ENCODE measurements at regions not wholly inside any gene's neighbourhood (a gene's known extent, or its start where the extent isn't known, plus 50 kb on each side); places are given as distances from the start of the nearest gene placed in this dataset.
A peak's percentile ranks its signal among the peaks of the same experiment; 100 is the strongest.

DNA sequence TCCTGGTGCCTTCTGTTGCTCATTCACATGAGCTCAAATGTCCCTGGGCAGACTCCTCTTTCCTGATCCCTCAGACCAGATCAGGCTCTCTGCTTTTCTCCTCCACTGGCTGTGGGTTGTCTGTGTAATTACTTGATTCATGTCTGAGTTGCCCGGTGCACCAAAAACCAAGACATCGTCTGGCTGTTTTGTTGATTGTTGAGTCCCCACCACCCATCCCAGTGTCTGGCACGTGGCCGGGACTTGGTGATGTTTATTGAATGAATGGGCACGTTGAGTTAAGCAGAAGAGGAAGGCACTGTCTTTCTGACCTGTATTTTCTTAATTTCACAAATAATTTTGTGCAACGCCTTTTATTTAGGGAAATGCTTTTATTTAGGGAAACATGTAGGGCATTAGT, 499.1 kb upstream of the HS6ST1 start:
- intact Hi-C loops (cut with DNase I): no loop called here
- DNase-seq (no peak), ATAC-seq (ENCODE audit: poor library complexity) (no peak)

DNA sequence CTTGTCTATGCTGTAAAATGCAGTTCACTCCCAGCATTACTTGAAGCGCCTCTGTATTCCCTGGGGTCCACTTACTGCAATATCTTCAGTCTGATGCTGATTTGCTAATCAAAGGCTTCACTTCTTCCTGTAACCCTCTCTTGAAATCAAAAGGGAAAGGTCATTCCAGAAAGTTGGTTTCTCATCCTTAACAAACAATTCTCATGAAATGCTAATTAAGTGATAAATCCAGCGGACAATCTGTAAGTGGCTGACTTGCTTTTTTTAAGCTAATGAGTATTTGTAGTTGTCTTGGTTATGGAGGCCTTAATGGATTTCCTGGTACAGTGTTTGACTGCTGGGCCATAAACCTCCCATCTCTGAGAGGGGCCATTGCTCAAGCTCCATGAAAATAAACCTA, 499.6 kb upstream of the HS6ST1 start:
- ATAC-seq (ENCODE audit: poor library complexity): no peak
- no peak for DNase-seq
- intact Hi-C loops (cut with DNase I): no loop called here

- DNase-seq (no peak), ATAC-seq (ENCODE audit: poor library complexity) (no peak)
- intact Hi-C loops (cut with DNase I): no loop called here
Observed at GRCh38 chr2:128818704-128819491, 500.2 kb upstream of the HS6ST1 start.

DNA sequence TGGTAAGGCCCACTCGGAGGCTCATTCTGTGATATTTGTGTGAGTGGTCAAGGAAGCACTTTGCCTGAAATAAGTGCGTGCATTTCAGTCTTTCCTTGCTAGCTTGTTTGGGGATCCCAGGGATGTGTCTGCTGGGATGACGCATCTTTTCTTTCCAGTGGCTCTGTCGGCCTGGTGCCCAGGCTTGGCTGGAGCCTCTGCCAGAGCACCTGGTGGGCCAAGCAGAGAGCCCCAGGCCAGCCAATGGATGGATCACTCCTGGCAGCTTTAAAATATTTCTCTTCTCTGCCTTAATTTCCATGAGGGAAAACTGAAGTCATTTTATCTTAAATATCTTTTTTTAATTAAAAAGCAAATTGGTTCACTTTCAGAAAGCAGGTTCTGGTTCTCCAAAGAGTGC, 501.8 kb upstream of the HS6ST1 start:
- ATAC-seq (ENCODE audit: poor library complexity): no peak
- intact Hi-C loops (cut with DNase I): no loop called here
- no peak for DNase-seq

DNA sequence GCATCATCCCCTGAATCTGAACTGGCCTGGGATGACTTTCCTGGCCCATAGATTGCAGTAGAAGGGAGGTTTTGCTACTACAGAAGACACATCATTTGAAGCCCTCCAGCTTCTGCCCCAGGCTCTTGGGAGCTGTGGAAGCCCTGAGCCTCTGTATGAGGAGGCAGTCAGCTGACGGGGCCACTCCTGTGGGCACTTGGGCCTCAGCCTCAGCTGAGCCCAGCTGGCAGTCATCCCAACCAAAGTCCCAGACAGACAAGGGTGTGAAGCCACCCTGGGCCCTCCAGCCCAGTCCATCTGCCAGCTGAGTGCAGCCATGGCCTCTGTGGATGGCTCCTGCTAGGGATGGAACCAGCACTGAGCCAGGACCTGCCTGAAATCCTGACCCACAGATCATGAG, 502.3 kb upstream of the HS6ST1 start:
- no peak for ATAC-seq (ENCODE audit: poor library complexity)
- intact Hi-C loops (cut with DNase I): no loop called here

GRCh38 chr2:128832946-128833663, 514.4 kb upstream of the HS6ST1 start:
- ATAC-seq (ENCODE audit: poor library complexity): no peak
- intact Hi-C loops (cut with DNase I): no loop called here
- no peak for DNase-seq

More for the DNA sequence above, 502.3 kb upstream of the HS6ST1 start:
- no peak for DNase-seq

DNA sequence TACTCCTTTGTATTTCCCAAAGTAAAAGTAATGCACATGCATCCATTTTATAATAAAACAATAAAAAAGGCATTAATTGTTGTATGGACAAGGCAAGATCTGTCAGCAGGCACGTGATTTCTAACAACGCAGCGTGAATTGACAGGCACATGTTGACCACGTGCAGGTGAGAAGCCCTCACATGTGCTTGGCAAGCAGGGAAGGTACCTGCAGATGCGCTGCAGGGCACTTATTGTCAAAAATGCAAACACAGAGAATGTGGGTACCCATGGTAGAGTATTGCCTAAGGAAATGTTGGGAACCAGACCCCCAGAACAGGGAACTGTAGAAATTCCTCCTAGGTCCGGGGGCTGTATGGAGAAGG, 515.0 kb upstream of the HS6ST1 start:
- DNase-seq (no peak), ATAC-seq (ENCODE audit: poor library complexity) (no peak)
- intact Hi-C loops (cut with DNase I): no loop called here

DNA sequence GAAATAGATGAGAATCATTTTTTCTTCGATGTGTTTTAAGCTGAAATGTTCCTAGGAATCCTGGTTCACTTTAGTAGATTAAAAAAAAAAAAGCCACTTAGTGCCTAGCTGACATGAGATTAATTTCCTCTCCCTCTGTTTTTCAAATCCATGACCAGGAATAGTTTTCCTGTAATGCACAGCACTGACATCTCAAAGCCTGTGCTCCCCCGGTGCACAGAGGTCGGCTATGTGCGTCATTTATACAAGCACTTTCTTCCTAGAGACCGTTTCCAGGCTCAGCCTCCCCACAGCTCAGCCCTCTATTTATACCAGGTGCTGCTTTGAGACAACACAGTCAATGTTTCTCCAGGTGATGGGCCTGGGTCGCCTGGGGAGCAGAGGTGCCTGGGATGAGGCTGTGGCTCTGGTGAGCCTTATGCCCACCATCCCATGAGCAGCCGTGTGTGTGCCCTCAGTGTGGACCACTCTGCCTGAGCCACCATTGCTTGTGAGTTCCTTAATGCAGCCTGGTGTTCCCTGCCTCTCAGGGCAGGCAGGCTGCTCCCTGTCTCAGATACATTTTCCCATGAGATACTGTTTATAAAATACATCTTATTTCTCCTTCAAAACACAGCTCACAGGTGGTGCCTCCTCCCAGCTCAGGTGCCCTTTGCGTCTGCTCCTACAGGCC, 515.7 kb upstream of the HS6ST1 start:
- ATAC-seq (ENCODE audit: poor library complexity) (no peak), DNase-seq (no peak)
- intact Hi-C loops (cut with DNase I): no loop called here

- intact Hi-C loops (cut with DNase I): no loop called here
- ATAC-seq (ENCODE audit: poor library complexity) (no peak), DNase-seq (peak; percentile 17)
Observed at GRCh38 chr2:128834880-128835252, 516.2 kb upstream of the HS6ST1 start.

DNA sequence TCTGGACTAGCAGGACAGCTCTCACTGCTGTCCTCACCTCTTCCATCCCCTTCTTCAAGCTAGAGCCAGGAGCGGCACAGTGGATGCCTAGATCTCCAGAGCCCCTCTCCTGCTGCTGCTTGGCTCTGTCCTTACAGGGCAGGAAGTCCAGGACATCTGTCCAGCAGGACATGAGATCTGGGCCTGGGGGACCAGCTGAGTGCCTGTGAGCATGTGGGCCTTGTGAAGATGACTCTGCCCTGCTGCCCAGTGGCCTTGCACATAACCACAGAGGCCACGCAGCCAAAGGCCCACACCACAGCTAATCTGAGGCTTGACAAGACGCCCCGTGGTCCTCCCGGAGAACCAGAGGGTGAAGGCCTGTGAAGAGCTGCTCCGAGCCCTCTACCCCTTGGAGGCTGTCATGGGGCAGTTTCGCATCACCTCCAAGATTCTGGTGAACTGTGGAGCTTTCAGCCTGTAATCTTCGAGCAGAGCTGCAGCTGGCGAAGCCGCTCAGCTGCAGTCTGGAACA, 516.7 kb upstream of the HS6ST1 start:
- peak; percentile 20 for DNase-seq
- no peak for ATAC-seq (ENCODE audit: poor library complexity)
- intact Hi-C loops (cut with DNase I): no loop called here

DNA sequence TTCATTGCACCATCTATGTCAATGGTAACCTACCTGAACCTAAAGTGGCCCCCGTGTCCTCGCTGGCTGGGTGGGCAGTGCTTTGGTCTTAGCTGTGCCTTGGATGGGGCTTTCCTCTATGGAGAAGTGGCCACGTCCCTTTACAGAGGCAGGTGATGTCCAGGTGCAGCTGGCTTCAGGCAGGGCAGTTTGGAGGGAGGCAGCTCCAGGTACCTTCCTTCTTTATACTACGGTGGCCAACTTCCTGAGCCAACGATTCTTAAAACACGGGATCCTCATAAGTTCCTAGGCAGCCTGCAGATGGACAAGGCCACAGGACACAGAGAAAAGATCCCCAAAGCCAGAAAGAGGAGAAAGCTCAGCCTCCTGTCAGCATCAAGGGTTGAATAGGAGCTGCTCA, 517.3 kb upstream of the HS6ST1 start:
- intact Hi-C loops (cut with DNase I): no loop called here
- DNase-seq: no peak

DNA sequence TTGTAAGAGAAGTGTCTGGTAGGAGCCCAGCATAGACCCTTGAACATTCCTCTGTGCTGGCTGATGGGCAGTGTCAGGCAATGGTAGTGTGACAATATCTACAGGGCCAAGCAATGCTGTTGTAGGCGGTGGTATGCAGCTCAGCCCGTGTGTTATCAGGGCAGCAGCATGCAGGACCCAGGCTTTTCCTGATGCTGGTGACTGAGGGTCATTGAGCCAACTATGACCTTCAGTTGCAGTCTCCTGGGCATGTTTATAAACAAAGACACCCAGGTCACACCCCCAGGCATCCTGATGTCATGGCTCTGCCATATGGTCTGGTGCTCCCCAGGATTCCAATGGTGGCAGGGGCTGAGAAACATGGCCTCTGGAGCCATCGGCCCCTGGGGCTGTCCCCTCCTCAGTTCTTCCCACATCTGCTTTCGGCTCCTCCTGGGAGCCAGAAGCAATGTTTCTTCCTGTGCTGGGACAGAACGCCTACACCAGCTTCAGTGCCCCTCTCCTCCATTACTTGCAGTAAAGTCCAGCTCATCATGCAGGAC, 518.0 kb upstream of the HS6ST1 start:
- DNase-seq (no peak), ATAC-seq (ENCODE audit: poor library complexity) (no peak)
- intact Hi-C loops (cut with DNase I): no loop called here

More for the DNA sequence above, 517.3 kb upstream of the HS6ST1 start:
- no peak for ATAC-seq (ENCODE audit: poor library complexity)

- ATAC-seq (ENCODE audit: poor library complexity) (no peak), DNase-seq (no peak)
- intact Hi-C loops (cut with DNase I): no loop called here
Observed at GRCh38 chr2:128838244-128838643, 519.6 kb upstream of the HS6ST1 start.

DNA sequence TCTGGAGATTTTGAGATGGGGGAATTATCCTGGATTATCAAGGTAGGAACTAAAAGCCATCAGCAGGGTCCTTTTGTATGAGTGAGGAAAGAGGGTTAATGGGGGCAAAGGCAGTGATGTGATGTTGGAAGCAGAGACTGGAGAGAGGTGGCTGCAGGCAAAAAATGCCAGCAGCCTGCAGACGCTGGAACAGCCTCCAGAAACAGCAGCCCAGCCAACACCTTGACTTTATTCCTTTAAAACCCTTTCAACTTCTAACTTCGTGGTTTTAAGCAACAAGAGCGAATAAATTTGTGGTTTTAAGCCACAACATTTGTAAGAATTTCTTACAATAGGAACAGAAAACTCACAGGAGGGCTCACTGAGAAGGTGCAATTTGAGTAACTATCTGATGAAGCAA, 523.1 kb upstream of the HS6ST1 start:
- ATAC-seq (ENCODE audit: poor library complexity): no peak
- intact Hi-C loops (cut with DNase I): no loop called here
- no peak for DNase-seq

DNA sequence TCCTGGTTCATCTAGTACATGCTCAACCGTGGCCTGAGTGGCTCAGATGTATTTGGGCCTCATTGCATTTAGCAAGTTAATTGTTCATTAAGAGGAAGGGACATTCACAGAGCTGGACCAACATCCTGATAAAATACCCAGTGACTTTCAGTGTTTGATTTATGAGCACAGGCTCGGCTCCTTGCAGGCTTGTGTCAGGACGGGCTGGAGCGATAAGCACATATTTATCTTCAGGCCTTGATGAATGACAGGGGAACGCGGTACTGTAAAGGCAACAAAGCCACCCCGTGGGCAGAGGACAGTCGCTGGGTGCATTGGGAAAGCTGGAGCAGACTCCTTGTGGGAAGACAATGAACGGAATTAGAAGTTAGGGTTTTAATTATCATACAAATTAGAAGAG, 548.6 kb upstream of the HS6ST1 start:
- intact Hi-C loops (cut with DNase I): no loop called here
- ATAC-seq (ENCODE audit: poor library complexity) (no peak), DNase-seq (no peak)

GRCh38 chr2:128867936-128868636, 549.4 kb upstream of the HS6ST1 start:
- intact Hi-C loops (cut with DNase I): no loop called here
- DNase-seq: no peak
- ATAC-seq (ENCODE audit: poor library complexity): no peak

- intact Hi-C loops (cut with DNase I): no loop called here
- no peak for ATAC-seq (ENCODE audit: poor library complexity)
Observed at GRCh38 chr2:128868686-128869551, 550.3 kb upstream of the HS6ST1 start.

DNA sequence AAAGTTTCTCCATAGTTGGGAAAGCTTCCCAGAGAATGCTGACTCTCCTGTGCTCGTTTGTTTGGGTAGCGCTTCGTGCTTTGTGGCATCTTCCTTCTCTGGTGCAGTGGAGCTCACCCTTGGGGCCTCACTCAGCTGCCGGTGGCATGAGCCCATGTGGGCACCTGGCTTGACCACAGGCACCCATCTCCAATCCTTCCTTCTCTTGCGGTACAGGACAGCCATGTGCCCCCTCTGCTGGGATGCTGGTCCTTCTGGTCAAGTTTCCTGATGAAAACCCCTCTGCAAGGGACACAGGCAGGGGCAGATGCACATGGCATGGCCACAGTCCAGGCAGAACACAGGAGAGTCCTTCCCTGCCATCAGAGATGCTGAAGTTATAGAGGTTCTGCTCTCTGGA, 555.9 kb upstream of the HS6ST1 start:
- intact Hi-C loops (cut with DNase I): no loop called here
- DNase-seq (no peak), ATAC-seq (ENCODE audit: poor library complexity) (no peak)

More at GRCh38 chr2:128868686-128869551, 550.3 kb upstream of the HS6ST1 start:
- DNase-seq: no peak
